T-helper 1 cell (primary cell): ENCODE measurements at regions not wholly inside any gene's neighbourhood (a gene's known extent, or its start where the extent isn't known, plus 50 kb on each side); places are given as distances from the start of the nearest gene placed in this dataset.
"Not testable (repeated sequence)": the region's sequence is repeated elsewhere in the genome, so short reads cannot be mapped to it uniquely, and the experiment has no call there.

Source experiments
- DNase-seq, 5 donors: peaks; one replicate each; pipeline ENCODE4 v3.0.0-alpha.2; 2012 to 2020

- no peak for DNase-seq
Measured at GRCh38 chr1:229862017-229862774, 204.8 kb upstream of the GALNT2 start.

- DNase-seq, result no peak
Measured at GRCh38 chr1:229863651-229864545, 203.1 kb upstream of the GALNT2 start.

GRCh38 chr1:229864686-229865230 lies 202.3 kb upstream of the GALNT2 start:
- no peak for DNase-seq

- DNase-seq, result not testable (repeated sequence)
Measured at GRCh38 chr1:229865321-229865720, 201.7 kb upstream of the GALNT2 start.

GRCh38 chr1:229867726-229868125 lies 199.3 kb upstream of the GALNT2 start:
- DNase-seq, result no peak

- DNase-seq, result no peak
Measured at GRCh38 chr1:229869240-229869639, 197.8 kb upstream of the GALNT2 start.

- no peak for DNase-seq
Measured at GRCh38 chr1:229869687-229870086, 197.4 kb upstream of the GALNT2 start.

- DNase-seq, result no peak
Measured at GRCh38 chr1:229870381-229870780, 196.7 kb upstream of the GALNT2 start.

GRCh38 chr1:229871078-229871676 lies 195.9 kb upstream of the GALNT2 start:
- DNase-seq, result no peak

- DNase-seq, result no peak
Measured at GRCh38 chr1:229874136-229874535, 192.9 kb upstream of the GALNT2 start.

GRCh38 chr1:229874609-229875008 lies 192.4 kb upstream of the GALNT2 start:
- no peak for DNase-seq

GRCh38 chr1:229875086-229875485 lies 192.0 kb upstream of the GALNT2 start:
- DNase-seq, result no peak

- DNase-seq, result no peak
Measured at GRCh38 chr1:229879746-229880145, 187.3 kb upstream of the GALNT2 start.

GRCh38 chr1:229880271-229881170 lies 186.5 kb upstream of the GALNT2 start:
- DNase-seq, result no peak

GRCh38 chr1:229882621-229883020 lies 184.4 kb upstream of the GALNT2 start:
- no peak for DNase-seq

- no peak for DNase-seq
Measured at GRCh38 chr1:229883504-229884200, 183.4 kb upstream of the GALNT2 start.

- DNase-seq, result no peak
Measured at GRCh38 chr1:229884765-229885164, 182.3 kb upstream of the GALNT2 start.

GRCh38 chr1:229885568-229886495 lies 181.2 kb upstream of the GALNT2 start:
- no peak for DNase-seq

- DNase-seq, result no peak
Measured at GRCh38 chr1:229886636-229887035, 180.4 kb upstream of the GALNT2 start.
